GM23338 (cell line): ENCODE measurements at regions not wholly inside any gene's neighbourhood (a gene's known extent, or its start where the extent isn't known, plus 50 kb on each side); places are given as distances from the start of the nearest gene placed in this dataset.

Experiments used
- ATAC-seq: fragments of 200-7000 bp; cut with Tn5 transposase; 3 replicates; pipeline ENCODE4 v1.9.1; 2020
- DNase-seq: peaks from one replicate; pipeline ENCODE4 v3.0.0-alpha.2; 2015; ENCODE audit warnings: low spot score
- H2AFZ ChIP-seq: fragments of 200-600 bp; sonication (generic); 2 replicates; pipeline ENCODE4 v1.8.0; 2016; ENCODE audit warnings: antibody characterized with exemption, mild to moderate bottlenecking, moderate library complexity
- H3F3A ChIP-seq: fragments of 200-600 bp; sonication (generic); replicated peaks from 2 replicates; pipeline ENCODE4 v1.8.0; 2017; ENCODE audit warnings: antibody characterized with exemption, mixed run types, low read depth
- H3K27ac ChIP-seq: fragments of 200-600 bp; sonication (generic); 2 replicates; pipeline ENCODE4 v1.6.1; 2016; ENCODE audit warnings: low read depth
- H3K27me3 ChIP-seq: fragments of 200-600 bp; sonication (generic); 2 replicates; pipeline ENCODE4 v1.8.0; 2016; ENCODE audit warnings: mild to moderate bottlenecking, mixed run types, moderate library complexity; ENCODE audit not compliant: insufficient read depth
- H3K36me3 ChIP-seq: fragments of 200-600 bp; sonication (generic); 2 replicates; pipeline ENCODE4 v1.8.0; 2016; ENCODE audit warnings: mild to moderate bottlenecking; ENCODE audit not compliant: insufficient read depth
- H3K4me1 ChIP-seq: fragments of 200-600 bp; sonication (generic); 2 replicates; pipeline ENCODE4 v1.8.0; 2016; ENCODE audit warnings: mild to moderate bottlenecking, moderate library complexity; ENCODE audit not compliant: insufficient read depth
- H3K4me2 ChIP-seq: fragments of 200-600 bp; sonication (generic); 2 replicates; pipeline ENCODE4 v1.7.1; 2017; ENCODE audit warnings: mixed run types
- H3K4me3 ChIP-seq: fragments of 200-600 bp; sonication (generic); 2 replicates; pipeline ENCODE4 v1.6.1; 2016; ENCODE audit warnings: mixed run types
- H3K79me2 ChIP-seq: fragments of 200-600 bp; sonication (generic); replicated peaks from 2 replicates; pipeline ENCODE4 v1.8.0; 2017; ENCODE audit warnings: mild to moderate bottlenecking; ENCODE audit not compliant: insufficient read depth
- H3K9me2 ChIP-seq: fragments of 200-600 bp; sonication (generic); 2 replicates; pipeline ENCODE4 v1.8.0; 2017; ENCODE audit not compliant: insufficient read depth
- H4K20me1 ChIP-seq: fragments of 200-600 bp; sonication (generic); replicated peaks from 2 replicates; pipeline ENCODE4 v1.8.0; 2017; ENCODE audit warnings: mild to moderate bottlenecking; ENCODE audit not compliant: insufficient read depth
- H3K27ac Mint-ChIP-seq: 2 replicates; pipeline ENCODE4 v1.8.0; 2020; ENCODE audit warnings: inconsistent platforms, mild to moderate bottlenecking, moderate library complexity, mixed read lengths
- H3K27me3 Mint-ChIP-seq: 3 replicates; pipeline ENCODE4 v1.8.0; 2022; ENCODE audit warnings: low read depth, mild to moderate bottlenecking, moderate library complexity, mixed read lengths, inconsistent platforms; ENCODE audit not compliant: insufficient read depth, poor library complexity
- H3K36me3 Mint-ChIP-seq: 3 replicates; pipeline ENCODE4 v1.8.0; 2021; ENCODE audit warnings: low read depth, mild to moderate bottlenecking, inconsistent platforms, moderate library complexity, mixed read lengths
- H3K4me1 Mint-ChIP-seq: 3 replicates; pipeline ENCODE4 v1.8.0; 2020; ENCODE audit warnings: mild to moderate bottlenecking, inconsistent platforms, mixed read lengths
- H3K4me3 Mint-ChIP-seq: 3 replicates; pipeline ENCODE4 v1.8.0; 2021; ENCODE audit warnings: moderate library complexity, mild to moderate bottlenecking, inconsistent platforms, mixed read lengths
- H3K9me3 Mint-ChIP-seq: 3 replicates; pipeline ENCODE4 v1.8.0; 2020; ENCODE audit warnings: moderate library complexity, mild to moderate bottlenecking, inconsistent platforms, mixed read lengths
- CREB1 ChIP-seq: fragments of 250-450 bp; sonication (Bioruptor Pico); IDR thresholded peaks from 2 replicates; pipeline ENCODE4 v1.5.0; 2020; ENCODE audit warnings: low read depth, mild to moderate bottlenecking, moderate library complexity
- ETS1 ChIP-seq: IDR thresholded peaks from 2 replicates; pipeline ENCODE4 v1.6.1; 2016; ENCODE audit warnings: antibody characterized with exemption
- EZH2 ChIP-seq: fragments of 200-600 bp; sonication (generic); IDR thresholded peaks from one replicate; pipeline ENCODE4 v1.8.0; 2017; ENCODE audit warnings: antibody characterized with exemption, mild to moderate bottlenecking, low read depth; ENCODE audit not compliant: unreplicated experiment
- EZH2phosphoT487 ChIP-seq: fragments of 200-600 bp; sonication (generic); IDR thresholded peaks from one replicate; pipeline ENCODE4 v1.8.1; 2018; ENCODE audit warnings: antibody characterized with exemption; ENCODE audit not compliant: unreplicated experiment
- JUNB ChIP-seq: IDR thresholded peaks from one replicate; pipeline ENCODE4 v1.6.1; 2016; ENCODE audit warnings: antibody characterized with exemption; ENCODE audit not compliant: unreplicated experiment
- NANOG ChIP-seq: IDR thresholded peaks from 2 replicates; pipeline ENCODE4 v1.6.1; 2016; ENCODE audit warnings: antibody characterized with exemption, borderline replicate concordance
- POLR2AphosphoS5 ChIP-seq: IDR thresholded peaks from 2 replicates; pipeline ENCODE4 v1.6.1; 2016; ENCODE audit warnings: antibody characterized with exemption, low read depth
- STAT1 ChIP-seq: IDR thresholded peaks from one replicate; pipeline ENCODE4 v1.6.1; 2016; ENCODE audit warnings: antibody characterized with exemption; ENCODE audit not compliant: unreplicated experiment
- ZNF114 ChIP-seq: fragments of 250-450 bp; sonication (Bioruptor Pico); IDR thresholded peaks from 2 replicates; pipeline ENCODE4 v1.5.0; 2020; ENCODE audit warnings: mild to moderate bottlenecking, moderate library complexity
- ZNF331 ChIP-seq: fragments of 250-450 bp; sonication (Bioruptor Pico); IDR thresholded peaks from 2 replicates; pipeline ENCODE4 v1.5.0; 2020; ENCODE audit warnings: low read depth, mild to moderate bottlenecking, moderate library complexity
- ZNF462 ChIP-seq: fragments of 250-450 bp; sonication (Bioruptor Pico); IDR thresholded peaks from 2 replicates; pipeline ENCODE4 v1.5.0; 2020; ENCODE audit warnings: mild to moderate bottlenecking, moderate library complexity
- TF ChIP-seq, protein P1 (sequence below): IDR thresholded peaks from one replicate; pipeline ENCODE4 v1.6.1; 2018; ENCODE audit warnings: antibody characterized with exemption; ENCODE audit not compliant: unreplicated experiment
- TF ChIP-seq, protein P2 (sequence below), 2 experiments: fragments of 200-600 bp in 1 of 2; sonication (generic) in 1 of 2; conservative IDR thresholded peaks; 2 replicates each; pipeline versions ENCODE4 v1.5.1 to v1.6.1; 2016 to 2017; ENCODE audit warnings: antibody characterized with exemption in 2 of 2, low read depth in 2 of 2, mild to moderate bottlenecking in 2 of 2, moderate library complexity in 1 of 2

DNA sequence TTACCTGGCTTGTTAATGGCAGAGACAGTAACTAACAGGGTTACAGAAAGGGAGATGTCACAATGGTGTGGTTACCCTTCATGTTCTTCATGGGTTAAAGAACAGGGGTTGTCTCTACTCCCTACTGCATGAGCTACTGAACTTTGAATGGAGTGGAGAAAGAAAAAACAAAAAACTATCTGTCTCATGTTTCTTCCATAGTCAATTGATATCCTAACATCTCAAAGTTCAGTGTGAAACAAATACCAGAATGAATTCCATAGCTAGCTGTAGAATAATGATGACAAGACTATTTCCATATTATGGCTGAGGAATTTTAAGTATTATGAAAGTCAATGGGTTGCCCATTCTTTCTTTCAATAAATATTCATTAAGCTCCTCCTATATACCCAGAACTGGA, 161.3 kb upstream of the LPP start:
- Mint-ChIP-seq H3K27ac (no peak overlapping the region), H3K36me3 (no peaks in the 10 kb centered on the region; the same call in 2 of the 3 replicates), H3K4me1 (peaks cover 22% of the 10 kb centered on the region), H3K27me3 (peaks cover 2% of the 10 kb centered on the region), H3K4me3 (no peak overlapping the region), H3K9me3 (no peaks in the 10 kb centered on the region; the same call in 2 of the 3 replicates)
- Histone ChIP-seq H3F3A (0 out of 2 replicates have a peak, but pooled peaks cover 3% of the 10 kb centered on the region), H2AFZ (no peak overlapping the region), H3K4me1 (peaks cover 15% of the 10 kb centered on the region), H3K4me2 (no peak overlapping the region), H3K9me2 (peaks cover 17% of the 10 kb centered on the region), H3K27me3 (no peaks in the 10 kb centered on the region), H3K27ac (no peak overlapping the region), H3K4me3 (no peak overlapping the region), H4K20me1 (no peaks in the 10 kb centered on the region), H3K36me3 (no peaks in the 10 kb centered on the region), H3K79me2 (no peaks in the 10 kb centered on the region)
- no peak for TF ChIP-seq ETS1
- TF ChIP-seq EZH2phosphoT487: no peak
- TF ChIP-seq JUNB: no peak
- no peak for TF ChIP-seq CREB1 (CRISPR knock-in tag)
- TF ChIP-seq EZH2: no peak
- no peak for TF ChIP-seq NANOG
- TF ChIP-seq ZNF114 (CRISPR knock-in tag): no peak
- no peak for TF ChIP-seq STAT1
- no peak for TF ChIP-seq POLR2AphosphoS5
- TF ChIP-seq, protein P1, sequence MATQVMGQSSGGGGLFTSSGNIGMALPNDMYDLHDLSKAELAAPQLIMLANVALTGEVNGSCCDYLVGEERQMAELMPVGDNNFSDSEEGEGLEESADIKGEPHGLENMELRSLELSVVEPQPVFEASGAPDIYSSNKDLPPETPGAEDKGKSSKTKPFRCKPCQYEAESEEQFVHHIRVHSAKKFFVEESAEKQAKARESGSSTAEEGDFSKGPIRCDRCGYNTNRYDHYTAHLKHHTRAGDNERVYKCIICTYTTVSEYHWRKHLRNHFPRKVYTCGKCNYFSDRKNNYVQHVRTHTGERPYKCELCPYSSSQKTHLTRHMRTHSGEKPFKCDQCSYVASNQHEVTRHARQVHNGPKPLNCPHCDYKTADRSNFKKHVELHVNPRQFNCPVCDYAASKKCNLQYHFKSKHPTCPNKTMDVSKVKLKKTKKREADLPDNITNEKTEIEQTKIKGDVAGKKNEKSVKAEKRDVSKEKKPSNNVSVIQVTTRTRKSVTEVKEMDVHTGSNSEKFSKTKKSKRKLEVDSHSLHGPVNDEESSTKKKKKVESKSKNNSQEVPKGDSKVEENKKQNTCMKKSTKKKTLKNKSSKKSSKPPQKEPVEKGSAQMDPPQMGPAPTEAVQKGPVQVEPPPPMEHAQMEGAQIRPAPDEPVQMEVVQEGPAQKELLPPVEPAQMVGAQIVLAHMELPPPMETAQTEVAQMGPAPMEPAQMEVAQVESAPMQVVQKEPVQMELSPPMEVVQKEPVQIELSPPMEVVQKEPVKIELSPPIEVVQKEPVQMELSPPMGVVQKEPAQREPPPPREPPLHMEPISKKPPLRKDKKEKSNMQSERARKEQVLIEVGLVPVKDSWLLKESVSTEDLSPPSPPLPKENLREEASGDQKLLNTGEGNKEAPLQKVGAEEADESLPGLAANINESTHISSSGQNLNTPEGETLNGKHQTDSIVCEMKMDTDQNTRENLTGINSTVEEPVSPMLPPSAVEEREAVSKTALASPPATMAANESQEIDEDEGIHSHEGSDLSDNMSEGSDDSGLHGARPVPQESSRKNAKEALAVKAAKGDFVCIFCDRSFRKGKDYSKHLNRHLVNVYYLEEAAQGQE: no peak
- TF ChIP-seq ZNF462 (CRISPR knock-in tag): no peak
- TF ChIP-seq, protein P2, sequence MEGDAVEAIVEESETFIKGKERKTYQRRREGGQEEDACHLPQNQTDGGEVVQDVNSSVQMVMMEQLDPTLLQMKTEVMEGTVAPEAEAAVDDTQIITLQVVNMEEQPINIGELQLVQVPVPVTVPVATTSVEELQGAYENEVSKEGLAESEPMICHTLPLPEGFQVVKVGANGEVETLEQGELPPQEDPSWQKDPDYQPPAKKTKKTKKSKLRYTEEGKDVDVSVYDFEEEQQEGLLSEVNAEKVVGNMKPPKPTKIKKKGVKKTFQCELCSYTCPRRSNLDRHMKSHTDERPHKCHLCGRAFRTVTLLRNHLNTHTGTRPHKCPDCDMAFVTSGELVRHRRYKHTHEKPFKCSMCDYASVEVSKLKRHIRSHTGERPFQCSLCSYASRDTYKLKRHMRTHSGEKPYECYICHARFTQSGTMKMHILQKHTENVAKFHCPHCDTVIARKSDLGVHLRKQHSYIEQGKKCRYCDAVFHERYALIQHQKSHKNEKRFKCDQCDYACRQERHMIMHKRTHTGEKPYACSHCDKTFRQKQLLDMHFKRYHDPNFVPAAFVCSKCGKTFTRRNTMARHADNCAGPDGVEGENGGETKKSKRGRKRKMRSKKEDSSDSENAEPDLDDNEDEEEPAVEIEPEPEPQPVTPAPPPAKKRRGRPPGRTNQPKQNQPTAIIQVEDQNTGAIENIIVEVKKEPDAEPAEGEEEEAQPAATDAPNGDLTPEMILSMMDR (conservative IDR thresholded peaks at IDR 0.05; ENCODE audit: low read depth in 2 of 2): no peak
- no peak for TF ChIP-seq ZNF331 (CRISPR knock-in tag)
- ATAC-seq: no peak
- no peak for DNase-seq
